K562 (cell line): ENCODE measurements at regions not wholly inside any gene's neighbourhood (a gene's known extent, or its start where the extent isn't known, plus 50 kb on each side); places are given as distances from the start of the nearest gene placed in this dataset.

Source experiments
- ATF1 ChIP-seq, 2 experiments: fragments of 450-650 bp in 1 of 2; IDR thresholded peaks; 2 replicates each; pipeline ENCODE4 v1.6.1; 2016; ENCODE audit warnings: missing compliant biosample characterization in 1 of 2, missing genetic modification characterization in 1 of 2
- ATF2 ChIP-seq: sonication (generic); formaldehyde crosslinking; IDR thresholded peaks from 2 replicates; pipeline ENCODE4 v1.8.1; 2022; ENCODE audit warnings: missing genetic modification reagents
- CHD4 ChIP-seq: fragments of 200-600 bp; sonication (generic); IDR thresholded peaks from 3 replicates; pipeline ENCODE4 v1.6.1; 2012; ENCODE audit warnings: low read depth, mild to moderate bottlenecking, mixed read lengths, low read length, inconsistent platforms; ENCODE audit not compliant: insufficient read depth, insufficient replicate concordance, poor library complexity, severe bottlenecking
- CTCF ChIP-seq, 3 experiments: IDR thresholded peaks in 2 of 3; conservative IDR thresholded peaks in 1 of 3; 2 replicates each; pipeline ENCODE4 v1.5.1; 2011 to 2012; ENCODE audit warnings: low read length in 3 of 3, mild to moderate bottlenecking in 3 of 3, control low read depth in 2 of 3, improper control_type of control experiment in 1 of 3, inconsistent platforms in 1 of 3, low read depth in 1 of 3, mixed read lengths in 1 of 3, moderate library complexity in 1 of 3; ENCODE audit not compliant: insufficient read depth in 2 of 3
- GABPA ChIP-seq: fragments of 200-800 bp; sonication (Bioruptor generic); conservative IDR thresholded peaks from 2 replicates; pipeline ENCODE4 v1.6.1; 2016; ENCODE audit warnings: low read depth, missing genetic modification characterization, missing compliant biosample characterization
- GTF2F1 ChIP-seq: IDR thresholded peaks from 2 replicates; pipeline ENCODE4 v1.6.1; 2011; ENCODE audit warnings: low read depth, low read length, improper control_type of control experiment
- SP1 ChIP-seq: sonication (generic); formaldehyde crosslinking; IDR thresholded peaks from 2 replicates; pipeline ENCODE4 v1.8.1; 2022; ENCODE audit warnings: mild to moderate bottlenecking, missing genetic modification reagents
- ZBTB34 ChIP-seq: fragments of 250-450 bp; sonication (Bioruptor Pico); IDR thresholded peaks from 2 replicates; pipeline ENCODE4 v1.8.0; 2021; ENCODE audit warnings: mild to moderate bottlenecking, moderate library complexity
- ZKSCAN1 ChIP-seq: fragments of 150-350 bp; IDR thresholded peaks from 2 replicates; pipeline ENCODE4 v1.6.1; 2016; ENCODE audit warnings: low read depth, low read length
- ZNF121 ChIP-seq: sonication (generic); formaldehyde crosslinking; conservative IDR thresholded peaks from 2 replicates; pipeline ENCODE4 v1.8.0; 2022; ENCODE audit warnings: missing genetic modification reagents
- ZNF449 ChIP-seq: fragments of 250-450 bp; sonication (Bioruptor Pico); IDR thresholded peaks from 2 replicates; pipeline ENCODE4 v1.8.0; 2022; ENCODE audit warnings: moderate library complexity, mild to moderate bottlenecking, inconsistent platforms
- ZZZ3 ChIP-seq: fragments of 450-650 bp; IDR thresholded peaks from 2 replicates; pipeline ENCODE4 v1.6.1; 2016; ENCODE audit warnings: antibody characterized with exemption, mild to moderate bottlenecking, moderate library complexity

- TF ChIP-seq GTF2F1 (no peak), ZNF121 (no peak), GABPA (no peak), ZZZ3 (no peak), CTCF (IDR thresholded peaks at IDR 0.05 in 2 of 3, conservative IDR thresholded peaks at IDR 0.05 in 1 of 3; ENCODE audit: insufficient read depth in 2 of 3, low read depth in 1 of 3, low read length in 3 of 3) (no peak), ZNF449 (CRISPR knock-in tag) (no peak), SP1 (CRISPR knock-in tag) (no peak), ATF2 (CRISPR knock-in tag) (no peak), ZBTB34 (CRISPR knock-in tag) (no peak), ZKSCAN1 (no peak), ATF1 (CRISPR knock-in tag; IDR thresholded peaks at IDR 0.05) (no peak), ATF1 (tag; IDR thresholded peaks at IDR 0.05) (no peak), CHD4 (no peak)
Measured at GRCh38 chr3:8320711-8321458, 180.7 kb upstream of the LMCD1 start.
